Spleen (tissue), 7 donors: ENCODE measurements at regions not wholly inside any gene's neighbourhood (a gene's known extent, or its start where the extent isn't known, plus 50 kb on each side); places are given as distances from the start of the nearest gene placed in this dataset.

ENCODE experiments used
- CTCF ChIP-seq, 11 experiments: fragments of 200-600 bp in 7 of 11; fragments of 450-650 bp in 4 of 11; sonication (generic) in 4 of 11; IDR thresholded peaks in 8 of 11; conservative IDR thresholded peaks in 3 of 11; 1 replicate in 7 of 11; 2 replicates in 4 of 11; pipeline versions ENCODE4 v1.4.0 to v1.8.0; 2016 to 2021; ENCODE audit warnings: antibody characterized with exemption in 11 of 11, inconsistent platforms in 4 of 11, mild to moderate bottlenecking in 1 of 11
- POLR2A ChIP-seq, 3 donors: fragments of 450-650 bp; IDR thresholded peaks; one replicate each; pipeline ENCODE4 v1.5.1; 2017; ENCODE audit warnings: antibody characterized with exemption in 3 of 3, mild to moderate bottlenecking in 1 of 3
- POLR2AphosphoS5 ChIP-seq, 3 donors: sonication (generic); formaldehyde crosslinking; IDR thresholded peaks; one replicate each; pipeline ENCODE4 v1.5.1; 2017; ENCODE audit warnings: antibody characterized with exemption in 3 of 3
- donor health status: DM: no; HTN: no; CAD: no; lungs with moderate emphysema.
- donor health status: DM: no; HTN: no; CAD: no.
- donor health status: DM: no; HTN: no; CAD: no.

- no peak for TF ChIP-seq POLR2A (IDR thresholded peaks at IDR 0.05)
- no peak for TF ChIP-seq CTCF (IDR thresholded peaks at IDR 0.05 in 8 of 11, conservative IDR thresholded peaks at IDR 0.05 in 3 of 11)
- TF ChIP-seq POLR2AphosphoS5 (IDR thresholded peaks at IDR 0.05) = no peak
Measured at GRCh38 chrX:45344594-45344993, 143.9 kb upstream of the DIPK2B start.
